Fibroblast of skin of right biceps (primary cell): ENCODE measurements at regions not wholly inside any gene's neighbourhood (a gene's known extent, or its start where the extent isn't known, plus 50 kb on each side); places are given as distances from the start of the nearest gene placed in this dataset.
"Not testable (repeated sequence)": the region's sequence is repeated elsewhere in the genome, so short reads cannot be mapped to it uniquely, and the experiment has no call there.

Experiments used
- DNase-seq: peaks from one replicate; pipeline ENCODE4 v3.0.0-alpha.2; 2013

DNA sequence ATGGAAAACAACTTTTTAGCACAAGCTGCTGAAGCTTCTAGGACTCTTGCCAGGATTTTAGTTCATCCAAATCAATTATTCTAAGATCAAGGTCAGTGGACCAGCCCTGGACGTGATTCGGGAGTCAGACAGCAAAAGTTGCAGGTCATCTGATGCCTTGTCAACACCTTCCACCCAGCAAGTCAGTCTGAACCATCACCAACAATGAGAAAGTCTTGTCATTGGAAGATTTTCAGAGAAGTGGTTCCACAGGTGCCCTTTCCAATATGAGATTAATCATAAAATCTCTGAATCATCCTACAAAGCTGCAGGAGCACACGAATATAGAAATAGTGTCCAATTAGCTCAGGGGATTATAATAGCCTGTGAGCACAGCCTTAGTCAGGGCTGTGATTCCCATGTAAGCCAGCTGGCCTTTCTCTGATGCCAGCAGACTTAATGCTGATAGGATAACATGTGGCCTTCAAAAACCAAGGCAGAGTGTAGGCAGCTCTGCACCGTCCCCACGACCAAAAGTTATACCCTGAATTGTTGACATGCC, 445.0 kb upstream of the TRPC7 start:
- DNase-seq, result peak; percentile 88

DNA sequence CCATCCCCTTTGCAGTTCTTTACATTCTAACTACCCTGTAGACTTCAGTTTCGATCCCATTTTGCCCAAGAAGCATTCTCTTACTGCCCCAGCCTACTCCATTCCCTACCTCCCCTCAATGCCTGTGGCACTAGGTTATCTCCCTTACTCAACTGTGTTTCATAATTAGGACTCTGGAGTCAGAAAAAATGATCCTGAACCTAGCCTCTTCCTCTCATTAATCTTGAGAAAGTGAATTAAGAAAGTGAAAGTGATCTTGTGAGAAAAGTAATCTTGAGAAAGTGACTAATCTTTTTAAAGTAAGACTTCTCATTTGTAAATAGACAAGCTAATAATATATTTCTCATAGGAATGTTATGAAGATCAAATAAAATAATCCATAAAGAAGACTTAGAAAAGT, 444.0 kb upstream of the TRPC7 start:
- no peak for DNase-seq

DNA sequence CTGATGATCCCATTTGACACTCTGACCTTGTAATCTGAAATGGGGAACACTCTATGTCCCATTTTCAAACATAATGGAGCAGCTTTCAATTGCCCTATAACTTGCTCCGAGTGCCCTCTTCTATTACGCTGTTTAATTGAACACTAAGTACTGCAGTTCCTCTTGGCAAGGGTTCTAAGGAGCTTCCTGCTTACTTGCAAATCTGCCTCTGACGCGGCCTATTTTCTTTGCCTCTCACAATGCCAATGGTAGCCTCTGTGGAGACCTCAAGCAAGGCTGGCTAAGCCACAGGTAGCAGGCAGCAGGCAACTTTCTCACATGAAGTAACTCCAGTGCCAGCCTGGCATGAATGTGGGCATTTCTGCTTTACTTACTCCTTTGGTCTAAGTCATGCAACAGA, 443.4 kb upstream of the TRPC7 start:
- DNase-seq, result no peak

DNA sequence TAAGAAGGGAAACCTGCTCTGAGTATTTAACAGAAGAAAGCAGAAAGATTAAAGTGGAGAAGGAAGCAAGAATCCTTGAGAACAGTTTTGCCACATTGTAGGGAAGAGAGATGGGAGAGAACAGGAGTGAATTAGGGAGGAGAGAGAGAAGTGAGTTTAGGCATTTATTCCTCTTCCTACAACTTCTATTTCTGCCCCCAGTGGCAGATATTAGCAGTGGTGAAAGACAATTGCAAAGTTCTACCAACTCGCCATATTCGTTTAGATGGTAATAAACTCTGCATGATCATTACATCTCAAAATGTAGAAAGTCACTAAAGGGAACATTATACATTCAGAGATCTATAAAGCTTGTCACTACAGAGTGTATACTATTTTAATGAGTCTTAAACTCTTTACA, 440.1 kb upstream of the TRPC7 start:
- DNase-seq, result no peak

DNA sequence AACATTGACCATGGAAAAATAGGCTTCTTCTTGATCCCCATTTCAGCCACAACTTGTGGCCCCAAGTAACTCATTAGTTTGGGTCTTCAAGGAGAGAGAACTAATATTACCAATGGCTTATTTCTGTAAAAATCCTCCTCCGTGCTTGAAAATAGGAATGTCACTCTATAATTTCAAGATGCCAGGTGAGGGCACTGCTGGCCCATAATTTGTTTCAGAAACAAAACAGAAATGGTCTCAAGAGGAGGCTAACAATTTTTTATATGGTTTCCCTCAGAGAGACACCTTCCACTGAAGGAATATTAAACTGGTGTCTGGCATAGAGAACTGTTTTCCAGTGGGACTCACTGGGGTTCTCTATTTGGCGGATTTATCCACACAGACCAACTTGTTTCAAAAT, 437.0 kb upstream of the TRPC7 start:
- peak; percentile 34 for DNase-seq

DNA sequence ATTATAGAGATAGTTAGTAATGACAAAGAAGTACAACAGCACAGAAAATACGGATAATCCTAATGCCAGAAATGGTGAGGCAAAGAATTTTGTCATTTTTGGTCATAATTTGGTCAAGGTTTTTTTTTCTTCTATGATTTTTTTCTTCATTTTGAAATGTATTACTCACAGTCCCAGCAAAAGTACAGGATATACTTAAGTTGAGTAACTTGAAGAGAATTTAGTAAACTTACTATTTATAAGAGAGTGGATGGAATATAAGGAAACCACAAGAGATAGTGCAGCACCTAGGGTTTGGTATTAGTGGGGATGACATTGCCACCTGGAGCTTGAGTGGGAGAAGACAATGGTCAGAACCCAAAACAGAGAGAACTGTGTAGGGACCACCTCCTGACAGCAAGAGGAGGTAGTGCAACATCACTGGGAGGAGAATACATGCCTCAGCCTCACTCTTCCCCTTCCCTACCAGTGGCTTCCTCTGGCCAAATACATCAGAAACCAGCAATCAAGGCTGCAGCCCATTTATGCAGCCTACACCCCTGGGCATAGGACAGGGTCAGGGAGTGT, 434.5 kb upstream of the TRPC7 start:
- DNase-seq, result peak; percentile 38

DNA sequence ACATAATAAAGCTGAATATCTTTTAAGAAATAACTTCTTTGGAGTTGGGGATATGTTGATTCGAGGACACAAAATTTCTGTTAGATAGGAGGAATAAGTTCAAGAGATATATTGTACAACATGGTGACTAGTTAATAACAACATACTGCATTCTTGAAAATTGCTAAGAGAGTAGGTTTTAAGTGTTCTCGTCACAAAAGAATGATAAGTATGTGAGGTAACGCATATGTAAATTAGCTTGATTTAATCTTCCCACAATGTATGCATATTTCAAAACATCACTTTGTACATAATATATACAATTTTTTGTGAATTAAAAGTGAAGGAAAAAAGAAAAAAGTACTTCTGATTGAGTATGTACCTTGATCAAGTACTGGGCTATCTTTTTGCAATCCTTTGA, 428.0 kb upstream of the TRPC7 start:
- DNase-seq, result peak; percentile 47

DNA sequence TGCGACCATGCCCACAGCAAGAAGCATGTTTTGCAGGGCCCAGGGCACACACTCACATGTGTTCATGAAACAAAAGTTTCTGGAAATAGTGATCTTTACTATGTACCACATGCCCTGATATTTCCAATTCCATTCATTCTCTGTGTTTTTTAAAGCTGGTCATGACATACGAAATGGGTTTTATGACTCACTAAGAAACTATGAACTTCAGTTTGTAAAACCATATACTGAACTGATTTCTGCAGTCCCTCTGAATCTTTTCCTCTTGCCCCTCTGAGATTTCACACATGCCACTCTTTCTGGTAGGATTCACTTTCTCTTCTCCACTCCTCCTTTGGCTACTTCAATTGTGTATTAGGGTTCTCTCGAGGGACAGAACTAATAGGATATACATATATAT, 416.1 kb upstream of the TRPC7 start:
- DNase-seq, result peak; percentile 82

DNA sequence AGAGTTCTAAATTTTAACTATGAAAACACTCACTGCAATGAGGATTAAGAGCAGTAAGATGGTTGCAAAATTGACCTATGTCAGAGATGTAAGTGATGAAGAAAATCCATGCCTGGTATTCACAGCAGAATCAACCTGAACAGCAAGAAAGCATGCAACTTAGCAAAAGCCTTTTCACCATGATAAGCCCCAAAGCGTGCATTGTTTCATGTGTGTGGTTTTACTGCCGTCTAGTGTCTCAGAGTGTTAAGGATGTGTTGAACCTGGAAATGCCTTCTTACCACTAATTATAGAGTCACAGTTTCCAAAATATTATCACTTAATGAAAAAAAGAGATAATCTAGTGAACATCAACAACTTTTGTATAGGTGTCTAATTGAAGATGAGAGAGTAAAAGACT, 415.2 kb upstream of the TRPC7 start:
- DNase-seq, result peak; percentile 12

DNA sequence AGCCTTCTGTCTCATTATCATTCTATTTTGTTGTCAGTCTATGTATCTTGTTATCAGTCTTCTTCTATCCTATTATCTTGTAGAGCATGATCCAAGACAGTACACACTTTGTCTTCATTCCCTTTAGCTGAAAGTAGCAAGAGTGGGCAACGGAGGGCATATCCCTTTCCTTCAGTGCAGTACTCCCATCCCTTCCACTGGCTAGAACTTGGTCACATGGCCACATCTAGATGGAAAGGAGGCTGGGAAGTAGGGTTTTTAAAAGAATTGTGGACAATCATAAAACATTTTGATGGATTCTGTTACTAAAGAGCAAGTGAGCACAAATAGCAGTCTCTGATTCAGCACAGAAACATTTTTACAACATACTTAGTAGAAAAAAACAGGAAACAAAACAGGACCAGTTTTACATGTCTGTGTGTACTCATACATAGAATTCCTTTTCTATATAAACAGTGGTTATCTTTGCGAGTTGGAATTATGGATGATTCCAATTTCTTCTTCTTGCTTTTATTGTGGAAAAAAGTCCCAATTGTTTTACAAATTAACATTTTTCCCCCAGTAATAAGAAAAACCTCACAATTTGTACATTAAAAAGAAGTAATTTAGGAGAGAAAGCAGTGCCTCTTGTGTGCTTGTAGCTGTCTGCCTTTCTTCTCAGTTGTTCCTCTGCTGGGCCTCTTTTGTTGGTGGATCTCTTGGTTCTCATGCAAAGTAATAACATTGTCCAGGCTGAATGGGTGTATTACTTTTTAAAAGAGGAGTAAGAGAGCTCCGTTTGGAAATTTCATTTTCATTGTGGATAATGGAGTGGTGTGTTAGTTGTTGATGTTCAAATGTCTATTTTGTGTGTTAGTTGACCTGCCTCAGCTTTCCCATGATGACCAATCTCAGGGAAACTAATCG, 410.9 kb upstream of the TRPC7 start:
- peak; percentile 68 for DNase-seq

DNA sequence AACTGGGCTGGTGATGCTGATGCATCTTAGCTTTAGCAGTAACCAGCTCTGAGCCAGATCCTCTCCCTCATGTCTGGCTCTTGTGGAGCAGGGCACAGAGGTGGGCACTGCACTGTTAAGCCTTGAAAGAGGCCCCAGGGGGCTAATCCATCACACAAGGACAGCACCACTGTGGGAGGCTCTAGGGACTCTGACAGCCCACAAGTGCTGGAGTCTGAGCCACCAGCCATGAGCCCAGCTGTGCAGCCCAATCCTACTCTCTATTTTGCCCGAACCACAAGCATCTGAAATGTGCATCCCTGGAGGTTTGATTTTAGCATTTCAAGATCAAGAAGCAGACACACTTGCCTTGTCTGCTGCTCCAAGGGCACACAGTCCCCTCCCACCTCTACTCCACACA, 407.1 kb upstream of the TRPC7 start:
- no peak for DNase-seq

DNA sequence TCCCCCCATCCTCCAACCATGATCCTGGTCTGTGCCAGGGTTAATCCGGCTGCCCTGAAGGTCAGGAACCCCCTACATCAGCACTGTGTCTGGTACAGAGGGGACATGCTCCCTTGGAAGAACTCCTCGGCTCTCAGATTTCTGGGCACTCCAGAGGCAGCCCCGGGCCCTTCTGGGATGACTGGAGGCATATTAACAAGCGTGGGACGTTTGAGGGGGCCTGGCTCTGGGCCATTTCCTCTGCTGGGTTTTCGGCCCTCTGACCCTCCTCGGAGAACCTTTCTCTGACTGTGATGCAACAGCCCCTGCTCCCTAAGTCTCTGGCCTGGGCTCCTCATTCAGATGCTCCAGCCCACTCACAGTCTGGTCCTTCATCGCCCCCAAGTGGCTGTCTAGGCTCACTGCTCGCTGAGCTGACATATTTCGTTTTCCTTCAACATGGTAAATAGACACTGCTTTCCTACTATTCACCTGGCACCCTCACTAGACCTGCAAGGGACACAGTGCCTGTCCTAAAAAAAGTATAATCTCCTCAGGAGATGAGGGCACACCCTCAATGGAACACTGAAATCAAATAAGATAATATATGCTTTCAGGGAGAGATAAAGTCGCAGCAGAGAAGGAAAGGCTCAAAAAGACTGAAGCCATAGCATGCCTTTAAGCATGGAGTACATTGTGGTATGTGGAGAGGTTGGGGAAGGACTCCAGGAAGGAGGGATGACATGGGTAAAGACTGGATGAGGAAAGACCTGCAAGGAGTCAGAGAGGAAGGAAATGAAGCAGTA, 404.7 kb upstream of the TRPC7 start:
- DNase-seq, result peak; percentile 72

DNA sequence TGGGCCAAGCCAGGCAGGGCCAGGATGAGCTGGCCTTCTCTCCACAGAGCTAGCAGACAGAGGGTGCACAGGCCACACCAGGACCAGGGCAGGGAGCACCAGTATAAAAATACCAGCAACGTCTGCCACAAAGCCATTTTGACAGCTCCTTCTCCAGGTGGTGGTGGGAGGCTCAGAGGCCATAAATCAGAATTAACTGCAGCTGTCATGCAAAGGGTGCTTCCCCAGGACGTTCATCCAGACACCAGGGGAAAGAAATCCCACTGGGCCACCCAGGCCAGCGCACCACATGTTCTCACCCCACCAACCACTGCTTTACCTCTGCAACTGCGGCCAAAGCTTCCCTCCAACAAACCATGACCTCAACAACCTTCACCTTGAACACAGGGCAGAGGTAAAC, 403.7 kb upstream of the TRPC7 start:
- DNase-seq, result no peak

DNA sequence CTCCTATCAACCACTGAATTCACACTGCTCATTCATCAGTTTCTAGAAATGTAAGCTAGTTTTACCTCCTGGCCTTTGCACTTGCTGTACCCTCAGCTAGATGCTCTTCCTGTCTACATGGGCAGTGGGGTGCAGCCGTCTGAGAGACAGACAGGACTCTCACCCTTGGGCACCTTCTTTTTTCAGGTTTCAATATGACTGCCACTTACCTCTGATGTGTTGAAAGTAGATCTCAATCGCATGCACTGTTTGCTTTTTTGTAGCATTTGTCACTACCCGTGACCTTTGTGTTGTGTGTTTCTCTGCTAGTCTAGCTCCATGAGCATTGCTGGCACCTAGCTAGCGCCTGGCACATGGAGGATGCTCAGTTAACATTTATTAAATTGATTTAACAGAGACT, 403.1 kb upstream of the TRPC7 start:
- DNase-seq, result no peak

DNA sequence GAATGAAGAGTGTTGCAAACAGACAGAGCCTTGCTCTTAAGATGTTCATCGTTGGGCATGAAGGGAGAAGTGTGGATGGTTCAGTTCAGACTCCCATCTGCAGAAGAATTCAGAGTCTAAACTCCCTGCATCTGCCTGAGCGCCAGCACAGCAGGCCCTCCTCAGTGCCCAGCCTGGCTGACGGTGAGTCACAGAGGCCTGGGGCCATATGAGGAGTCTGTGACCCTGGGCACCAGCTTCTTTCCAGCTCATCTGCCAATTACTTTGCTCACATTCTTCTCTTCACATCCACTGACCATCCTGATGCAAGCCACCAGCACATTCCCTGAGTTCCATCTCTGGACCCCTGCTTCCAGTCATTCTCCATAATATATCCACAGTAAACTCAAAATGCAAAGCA, 401.1 kb upstream of the TRPC7 start:
- no peak for DNase-seq

DNA sequence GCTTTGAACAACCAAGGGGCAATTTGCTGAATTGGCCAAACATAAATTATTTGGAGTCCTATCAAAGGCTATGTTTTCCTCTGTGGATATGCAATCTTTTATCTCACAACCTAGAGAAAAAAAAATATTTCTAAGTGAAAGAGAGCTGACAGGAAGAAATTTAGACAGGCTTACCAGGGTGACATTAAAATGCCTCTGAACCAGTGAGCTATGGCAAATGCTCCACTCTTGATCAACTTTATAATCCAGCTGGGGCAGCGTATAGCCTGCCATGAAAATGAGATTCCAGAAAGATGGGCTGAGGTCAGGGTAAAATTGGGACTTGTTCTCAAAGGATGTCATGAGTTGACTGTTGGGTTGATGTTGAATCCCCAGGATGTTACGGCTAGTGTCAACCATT, 399.3 kb upstream of the TRPC7 start:
- no peak for DNase-seq

DNA sequence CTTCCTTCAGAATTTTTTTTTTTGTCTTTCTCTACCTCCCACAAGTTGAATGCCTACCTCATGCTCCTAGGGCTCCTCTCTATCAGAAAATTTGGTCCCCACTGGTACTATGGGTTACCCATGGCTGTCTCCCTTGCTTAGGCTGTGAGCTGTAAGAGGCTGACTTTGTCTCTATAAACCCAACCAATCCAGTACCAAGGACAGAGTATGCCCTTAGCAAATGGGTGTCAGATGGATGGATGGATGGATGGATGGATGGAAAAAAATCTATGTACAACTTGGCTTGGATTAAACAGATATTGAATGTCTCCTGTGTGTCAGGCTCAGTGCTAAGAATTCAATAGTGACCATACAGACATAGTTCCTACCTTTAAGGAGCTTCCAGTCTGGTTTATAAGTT, 398.2 kb upstream of the TRPC7 start:
- no peak for DNase-seq

DNA sequence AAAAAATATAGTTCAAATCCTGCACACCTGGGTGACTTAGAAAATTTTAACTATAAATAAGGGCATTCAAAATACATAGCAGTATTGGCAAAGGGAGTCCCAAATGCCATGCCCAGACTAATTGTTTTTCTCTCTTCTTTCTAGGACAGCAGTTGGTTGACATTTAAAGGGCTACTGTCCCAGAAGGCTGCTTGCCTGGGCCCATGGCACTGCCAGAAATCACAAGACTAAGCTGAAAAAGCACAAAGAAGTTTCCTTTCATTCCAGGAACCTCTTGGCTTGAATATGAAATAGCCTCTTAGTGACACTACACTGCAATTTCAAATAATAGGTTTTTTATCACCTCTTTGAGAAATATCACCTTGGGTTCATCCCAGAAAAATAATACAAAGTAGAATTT, 388.9 kb upstream of the TRPC7 start:
- no peak for DNase-seq

DNA sequence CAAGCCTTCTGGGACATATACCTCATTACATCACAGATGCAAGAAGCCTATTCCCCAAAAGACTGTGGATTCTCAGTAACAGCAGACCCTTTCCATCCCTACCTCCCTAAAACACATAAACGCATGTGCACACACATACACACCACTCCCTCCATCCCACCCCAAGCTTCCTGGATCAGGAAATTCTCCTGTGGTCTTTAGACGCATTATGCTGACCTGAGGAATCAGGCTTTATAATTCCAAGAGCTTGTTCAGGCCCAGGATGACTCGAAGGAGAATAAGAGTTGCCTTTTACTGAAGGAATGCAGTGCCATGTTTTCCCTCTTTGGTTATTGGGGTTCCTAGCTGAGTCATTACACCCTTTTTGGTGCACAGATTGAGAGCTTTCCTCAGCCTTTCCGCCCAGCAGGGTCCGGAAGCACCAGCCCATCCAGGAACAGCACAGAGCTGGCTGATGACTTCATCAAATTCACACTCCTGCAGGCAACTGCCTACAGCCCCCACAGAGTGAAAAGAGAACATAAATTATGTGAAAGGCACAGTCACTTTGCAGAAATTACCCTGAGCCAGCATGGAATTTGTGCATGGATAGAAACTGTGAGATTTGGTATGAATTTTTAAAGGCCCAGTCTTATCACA, 385.0 kb upstream of the TRPC7 start:
- DNase-seq, result peak; percentile 68

DNA sequence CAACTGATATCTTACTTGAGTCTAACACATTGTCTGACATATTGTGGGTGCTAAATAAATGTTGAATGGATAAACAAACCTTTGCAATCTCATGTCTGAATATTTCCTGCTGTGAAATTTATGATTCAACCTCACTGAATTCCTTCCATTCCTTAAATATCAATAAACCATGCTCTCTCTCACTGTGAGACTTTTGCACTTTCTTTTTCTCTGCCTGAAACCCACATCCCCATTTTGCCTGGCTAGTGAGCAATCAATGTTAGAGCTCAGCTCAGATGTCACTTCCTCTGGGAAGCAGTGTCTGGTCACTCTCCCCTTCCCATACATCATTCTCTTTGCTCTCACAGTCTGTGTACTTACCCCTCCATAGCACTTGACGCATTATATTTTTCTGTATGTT, 383.7 kb upstream of the TRPC7 start:
- peak; percentile 70 for DNase-seq

DNA sequence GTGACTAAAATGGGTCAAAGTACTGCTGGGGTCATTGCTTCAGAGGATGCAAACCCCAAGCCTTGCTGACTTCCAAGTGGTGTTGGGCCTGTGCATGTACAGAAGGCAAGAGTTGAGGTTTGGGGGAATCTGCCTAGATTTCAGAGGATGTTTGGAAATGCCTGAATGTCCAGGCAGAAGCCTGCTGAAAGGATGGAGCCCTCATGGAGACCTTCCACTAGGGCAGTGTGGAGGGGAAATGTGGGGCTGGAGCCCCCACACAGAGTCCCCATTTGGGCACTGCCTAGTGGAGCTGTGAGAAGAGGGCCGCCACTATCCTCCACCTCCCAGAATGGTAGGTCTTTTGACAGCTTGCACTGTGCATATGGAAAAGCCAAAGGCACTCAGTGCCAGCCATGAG, 377.7 kb upstream of the TRPC7 start:
- no peak for DNase-seq

DNA sequence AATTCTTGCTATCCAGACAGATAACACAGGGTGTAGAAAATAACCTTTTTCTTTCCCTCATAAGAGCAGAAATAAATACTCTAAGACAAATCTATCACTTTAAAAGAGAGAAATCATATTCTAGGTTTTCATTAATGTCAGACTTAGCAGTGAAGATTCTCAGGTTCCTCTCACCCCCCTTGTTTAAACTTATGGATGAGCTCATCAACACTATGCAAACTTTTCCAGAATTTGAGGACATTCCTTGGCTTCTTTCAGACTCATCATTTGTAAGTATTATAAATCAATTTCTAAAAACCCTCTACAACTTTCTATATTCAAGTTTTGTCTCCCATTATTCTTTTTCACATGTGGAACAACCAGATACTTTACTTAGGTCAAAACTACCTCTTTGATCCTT, 374.9 kb upstream of the TRPC7 start:
- DNase-seq, result peak; percentile 41

DNA sequence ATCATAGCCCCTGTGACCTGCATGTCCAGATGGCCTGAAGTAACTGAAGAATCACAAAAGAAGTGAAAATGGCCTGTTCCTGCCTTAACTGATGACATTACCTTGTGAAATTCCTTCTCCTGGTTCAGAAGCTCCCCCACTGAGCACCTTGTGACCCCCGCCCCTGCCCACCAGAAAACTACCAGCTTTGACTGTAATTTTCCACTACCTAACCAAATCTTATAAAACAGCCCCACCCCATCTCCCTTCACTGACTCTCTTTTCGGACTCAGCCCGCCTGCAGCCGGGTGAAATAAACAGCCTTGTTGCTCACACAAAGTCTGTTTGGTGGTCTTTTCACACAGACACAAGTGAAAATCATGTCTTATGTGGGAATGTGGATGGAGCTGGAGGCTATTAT, 373.9 kb upstream of the TRPC7 start:
- not testable (repeated sequence) for DNase-seq
